ENCODE measurements at regions not wholly inside any gene's neighbourhood (a gene's known extent, or its start where the extent isn't known, plus 50 kb on each side); places are given as distances from the start of the nearest gene placed in this dataset.
"Not testable (repeated sequence)": the region's sequence is repeated elsewhere in the genome, so short reads cannot be mapped to it uniquely, and the experiment has no call there.

DNA sequence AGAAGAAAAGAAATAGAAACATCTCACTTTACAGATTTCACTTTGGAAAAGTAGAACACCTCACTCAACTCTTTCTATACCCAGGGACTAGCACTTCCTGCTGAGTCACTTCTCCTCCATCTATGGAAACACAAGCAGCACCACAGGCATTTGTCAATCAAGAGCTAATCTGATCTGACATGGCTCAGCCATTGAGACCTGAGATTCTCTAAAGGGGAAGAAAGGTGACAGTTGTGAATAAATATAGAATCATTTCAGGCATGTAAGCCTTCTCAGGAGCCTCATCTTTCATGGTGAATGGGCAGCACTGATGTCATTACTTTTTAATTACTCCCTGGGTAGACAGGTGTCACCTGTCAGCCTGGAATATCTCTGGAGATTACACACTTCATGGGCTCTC lies 559.8 kb downstream of the HINT1 start:
- TF ChIP-seq, protein P1, sequence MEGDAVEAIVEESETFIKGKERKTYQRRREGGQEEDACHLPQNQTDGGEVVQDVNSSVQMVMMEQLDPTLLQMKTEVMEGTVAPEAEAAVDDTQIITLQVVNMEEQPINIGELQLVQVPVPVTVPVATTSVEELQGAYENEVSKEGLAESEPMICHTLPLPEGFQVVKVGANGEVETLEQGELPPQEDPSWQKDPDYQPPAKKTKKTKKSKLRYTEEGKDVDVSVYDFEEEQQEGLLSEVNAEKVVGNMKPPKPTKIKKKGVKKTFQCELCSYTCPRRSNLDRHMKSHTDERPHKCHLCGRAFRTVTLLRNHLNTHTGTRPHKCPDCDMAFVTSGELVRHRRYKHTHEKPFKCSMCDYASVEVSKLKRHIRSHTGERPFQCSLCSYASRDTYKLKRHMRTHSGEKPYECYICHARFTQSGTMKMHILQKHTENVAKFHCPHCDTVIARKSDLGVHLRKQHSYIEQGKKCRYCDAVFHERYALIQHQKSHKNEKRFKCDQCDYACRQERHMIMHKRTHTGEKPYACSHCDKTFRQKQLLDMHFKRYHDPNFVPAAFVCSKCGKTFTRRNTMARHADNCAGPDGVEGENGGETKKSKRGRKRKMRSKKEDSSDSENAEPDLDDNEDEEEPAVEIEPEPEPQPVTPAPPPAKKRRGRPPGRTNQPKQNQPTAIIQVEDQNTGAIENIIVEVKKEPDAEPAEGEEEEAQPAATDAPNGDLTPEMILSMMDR (IDR thresholded peaks at IDR 0.05), result no peak
- no peak for DNase-seq (ENCODE audit: low spot score in 2 of 2)
- Histone ChIP-seq H3K27me3 (no peaks in the 10 kb centered on the region), H3K4me3 (no peak overlapping the region), H3K27ac (no peak overlapping the region), H3K36me3 (no peaks in the 10 kb centered on the region), H3K4me1 (no peaks in the 10 kb centered on the region), H3K9me3 (no peaks in the 10 kb centered on the region)
- intact Hi-C loops (cut with DNase I), result no loop called here

DNA sequence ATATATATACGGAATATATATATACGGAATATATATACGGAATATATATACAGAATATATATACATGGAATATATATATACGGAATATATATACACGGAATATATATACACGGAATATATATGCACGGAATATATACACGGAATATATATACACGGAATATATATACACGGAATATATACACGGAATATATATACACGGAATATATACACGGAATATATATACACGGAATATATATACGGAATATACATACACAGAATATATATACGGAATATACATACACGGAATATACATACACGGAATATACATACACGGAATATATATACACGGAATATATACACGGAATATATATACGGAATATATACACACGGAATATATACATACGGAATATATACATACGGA lies 568.4 kb downstream of the HINT1 start:
- H3K27ac ChIP-seq; H3K4me1 ChIP-seq; intact Hi-C loops (cut with DNase I); H3K4me3 ChIP-seq; H3K27me3 ChIP-seq; DNase-seq (ENCODE audit: low spot score in 2 of 2); H3K9me3 ChIP-seq; H3K36me3 ChIP-seq: not testable (repeated sequence)

DNA sequence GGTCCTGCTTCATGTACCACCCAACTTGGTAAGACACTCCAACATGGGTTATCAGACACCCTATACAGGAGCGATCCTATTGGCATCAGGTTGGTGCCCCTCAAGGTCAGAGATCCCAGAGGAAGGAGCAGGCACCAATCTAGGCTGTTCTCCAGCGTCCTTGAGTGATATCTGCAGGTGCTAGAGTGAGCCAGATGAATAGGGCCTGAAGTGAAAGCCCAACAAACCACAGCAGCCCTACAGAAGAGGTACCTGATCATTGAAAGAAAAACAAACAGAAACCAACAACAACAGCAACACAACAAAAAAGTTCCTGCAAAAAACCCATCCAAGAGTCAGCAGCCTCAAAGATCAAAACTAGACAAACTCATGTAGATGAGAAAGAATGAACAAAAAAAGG lies 584.8 kb downstream of the HINT1 start:
- H3K4me1 ChIP-seq, result no peaks in the 10 kb centered on the region
- no peak overlapping the region for H3K27ac ChIP-seq
- intact Hi-C loops (cut with DNase I), result no loop called here
- no peaks in the 10 kb centered on the region for H3K36me3 ChIP-seq
- H3K9me3 ChIP-seq, result no peaks in the 10 kb centered on the region
- DNase-seq (ENCODE audit: low spot score in 2 of 2), result no peak
- H3K4me3 ChIP-seq, result no peak overlapping the region
- H3K27me3 ChIP-seq, result no peaks in the 10 kb centered on the region
- TF ChIP-seq, protein P1 (IDR thresholded peaks at IDR 0.05), result no peak

DNA sequence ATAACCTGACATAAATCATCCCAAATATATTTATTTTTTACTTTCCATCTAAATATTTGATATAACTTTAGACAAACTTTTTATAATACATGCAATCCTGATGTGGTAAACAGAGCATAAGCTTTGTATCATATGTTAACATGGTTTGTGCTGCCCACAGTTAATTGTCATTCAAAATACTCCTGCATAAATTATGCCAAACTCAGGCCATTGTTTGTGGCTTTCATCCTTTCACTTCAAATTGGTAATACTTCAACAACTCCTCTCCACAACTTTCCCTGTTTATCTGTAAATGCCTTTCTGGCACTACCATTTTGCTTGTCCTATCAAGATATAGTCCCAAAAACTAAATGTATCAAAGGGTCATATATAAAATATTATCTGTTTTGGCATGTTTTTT lies 586.7 kb downstream of the HINT1 start:
- H3K4me1 ChIP-seq, result no peaks in the 10 kb centered on the region
- no peaks in the 10 kb centered on the region for H3K36me3 ChIP-seq
- no peaks in the 10 kb centered on the region for H3K27me3 ChIP-seq
- intact Hi-C loops (cut with DNase I), result no loop called here
- H3K9me3 ChIP-seq, result no peaks in the 10 kb centered on the region
- TF ChIP-seq, protein P1 (IDR thresholded peaks at IDR 0.05), result no peak
- DNase-seq (ENCODE audit: low spot score in 2 of 2), result no peak
- H3K27ac ChIP-seq, result no peak overlapping the region
- no peak overlapping the region for H3K4me3 ChIP-seq

DNA sequence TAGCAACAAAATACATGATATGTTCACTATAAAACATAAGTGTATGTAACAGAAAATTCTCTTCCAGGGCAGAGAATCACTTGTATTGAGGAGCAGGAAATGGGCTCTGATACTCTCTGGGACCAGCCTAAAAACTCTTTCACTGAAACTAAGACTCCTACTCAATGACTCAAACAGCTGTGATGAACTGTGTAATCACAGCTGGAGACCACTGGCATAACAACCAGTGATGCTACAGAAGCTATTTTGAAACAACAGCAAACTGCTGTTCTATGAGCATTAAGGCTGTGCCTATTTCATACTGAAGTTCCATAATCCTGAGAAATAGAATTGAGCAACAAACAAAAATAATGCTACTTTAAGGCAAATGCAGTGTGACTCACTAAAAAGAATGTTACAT lies 594.0 kb downstream of the HINT1 start:
- DNase-seq (ENCODE audit: low spot score in 2 of 2), result no peak
- Histone ChIP-seq H3K36me3 (no peaks in the 10 kb centered on the region), H3K27ac (no peak overlapping the region), H3K27me3 (no peaks in the 10 kb centered on the region), H3K4me1 (no peaks in the 10 kb centered on the region), H3K4me3 (no peak overlapping the region), H3K9me3 (peaks cover 0 to 2% of the 10 kb centered on the region in 2 donors)
- TF ChIP-seq, protein P1 (IDR thresholded peaks at IDR 0.05), result no peak
- intact Hi-C loops (cut with DNase I), result no loop called here

DNA sequence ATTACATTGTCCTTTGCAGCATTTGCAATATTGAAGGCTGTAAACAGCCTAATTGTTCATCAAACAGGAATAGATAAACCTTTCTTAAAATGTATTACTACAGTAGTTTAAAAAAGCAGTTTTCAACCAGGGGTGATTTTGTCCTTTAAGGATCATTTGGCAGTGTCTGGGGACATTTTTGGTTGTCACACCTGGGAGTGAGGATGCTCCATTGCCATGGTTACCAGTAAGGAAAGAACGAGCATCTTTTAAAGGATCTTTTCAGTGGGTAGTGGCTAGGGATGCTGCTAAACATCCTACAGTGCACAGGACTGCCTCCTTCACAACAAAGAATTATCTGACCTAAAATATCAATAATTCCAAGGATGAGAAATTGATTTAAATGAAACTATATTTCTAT lies 596.3 kb downstream of the HINT1 start:
- TF ChIP-seq, protein P1 (IDR thresholded peaks at IDR 0.05), result no peak
- no peak overlapping the region for H3K4me3 ChIP-seq

More for the DNA sequence above, 596.3 kb downstream of the HINT1 start:
- H3K27ac ChIP-seq, result no peak overlapping the region
- intact Hi-C loops (cut with DNase I), result no loop called here
- peaks cover 0 to 2% of the 10 kb centered on the region in 2 donors for H3K9me3 ChIP-seq
- no peaks in the 10 kb centered on the region for H3K36me3 ChIP-seq
- no peaks in the 10 kb centered on the region for H3K27me3 ChIP-seq
- H3K4me1 ChIP-seq, result no peaks in the 10 kb centered on the region
- no peak for DNase-seq (ENCODE audit: low spot score in 2 of 2)

All from ascending aorta (tissue), 2 donors.